ENCODE measurements at regions not wholly inside any gene's neighbourhood (a gene's known extent, or its start where the extent isn't known, plus 50 kb on each side); places are given as distances from the start of the nearest gene placed in this dataset.

GRCh38 chr2:59922450-59922849 is 631.0 kb downstream of the BCL11A start:
- TF ChIP-seq EZH2 (IDR thresholded peaks at IDR 0.05; ENCODE audit: insufficient read depth, poor library complexity, severe bottlenecking), result no peak
- no peak for TF ChIP-seq EZH2phosphoT487 (IDR thresholded peaks at IDR 0.05; ENCODE audit: insufficient read depth, low read depth)

All from GM23248 (cell line).